ENCODE measurements at regions not wholly inside any gene's neighbourhood (a gene's known extent, or its start where the extent isn't known, plus 50 kb on each side); places are given as distances from the start of the nearest gene placed in this dataset.

DNA sequence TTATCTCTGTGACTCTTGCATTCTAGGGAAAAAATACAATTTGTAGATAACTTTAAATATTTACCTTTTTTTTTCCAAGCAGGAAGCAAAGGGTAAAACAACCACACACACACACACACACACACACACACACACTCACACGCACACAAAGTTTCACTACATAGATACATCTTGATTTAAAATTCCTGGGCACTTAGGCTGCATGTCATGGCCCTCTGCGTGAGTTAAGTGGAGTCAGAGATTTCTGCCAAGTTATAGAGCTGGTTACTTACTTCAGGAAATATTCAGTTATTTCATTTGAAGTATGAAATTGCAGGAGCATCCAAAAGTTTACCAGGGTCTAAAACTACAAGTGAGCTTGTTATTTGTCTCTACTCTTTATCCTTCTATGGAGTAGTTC lies 612.0 kb downstream of the IRS1 start:
- Mint-ChIP-seq H3K27me3 (ENCODE audit: insufficient read depth, low read depth, poor library complexity) (no peaks in the 10 kb centered on the region), H3K27ac (no peak overlapping the region), H3K4me1 (peaks cover 11% of the 10 kb centered on the region), H3K4me3 (no peak overlapping the region), H3K9me3 (no peaks in the 10 kb centered on the region; the same call in 2 of the 3 replicates), H3K36me3 (ENCODE audit: low read depth) (no peaks in the 10 kb centered on the region)
- Histone ChIP-seq H3K79me2 (replicated peaks; ENCODE audit: insufficient read depth) (no peaks in the 10 kb centered on the region), H3K4me1 (ENCODE audit: insufficient read depth) (peaks cover 14% of the 10 kb centered on the region), H3K4me3 (no peak overlapping the region), H2AFZ (no peak overlapping the region), H3K36me3 (ENCODE audit: insufficient read depth) (no peaks in the 10 kb centered on the region), H3K9me2 (ENCODE audit: insufficient read depth) (peaks cover 7% of the 10 kb centered on the region; the same call in 1 of the 2 replicates), H3K4me2 (no peak overlapping the region), H4K20me1 (replicated peaks; ENCODE audit: insufficient read depth) (no peaks in the 10 kb centered on the region), H3K27ac (ENCODE audit: low read depth) (no peak overlapping the region), H3K27me3 (ENCODE audit: insufficient read depth) (no peaks in the 10 kb centered on the region), H3F3A (replicated peaks; ENCODE audit: low read depth) (no peaks in the 10 kb centered on the region)
- DNase-seq (ENCODE audit: low spot score) (no peak), ATAC-seq (no peak)
- TF ChIP-seq STAT1 (IDR thresholded peaks at IDR 0.05; ENCODE audit: unreplicated experiment): no peak
- TF ChIP-seq, protein P1, sequence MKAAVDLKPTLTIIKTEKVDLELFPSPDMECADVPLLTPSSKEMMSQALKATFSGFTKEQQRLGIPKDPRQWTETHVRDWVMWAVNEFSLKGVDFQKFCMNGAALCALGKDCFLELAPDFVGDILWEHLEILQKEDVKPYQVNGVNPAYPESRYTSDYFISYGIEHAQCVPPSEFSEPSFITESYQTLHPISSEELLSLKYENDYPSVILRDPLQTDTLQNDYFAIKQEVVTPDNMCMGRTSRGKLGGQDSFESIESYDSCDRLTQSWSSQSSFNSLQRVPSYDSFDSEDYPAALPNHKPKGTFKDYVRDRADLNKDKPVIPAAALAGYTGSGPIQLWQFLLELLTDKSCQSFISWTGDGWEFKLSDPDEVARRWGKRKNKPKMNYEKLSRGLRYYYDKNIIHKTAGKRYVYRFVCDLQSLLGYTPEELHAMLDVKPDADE (IDR thresholded peaks at IDR 0.05): no peak
- no peak for TF ChIP-seq EZH2phosphoT487 (IDR thresholded peaks at IDR 0.05; ENCODE audit: unreplicated experiment)
- no peak for TF ChIP-seq POLR2AphosphoS5 (IDR thresholded peaks at IDR 0.05; ENCODE audit: low read depth)
- TF ChIP-seq, protein P2, sequence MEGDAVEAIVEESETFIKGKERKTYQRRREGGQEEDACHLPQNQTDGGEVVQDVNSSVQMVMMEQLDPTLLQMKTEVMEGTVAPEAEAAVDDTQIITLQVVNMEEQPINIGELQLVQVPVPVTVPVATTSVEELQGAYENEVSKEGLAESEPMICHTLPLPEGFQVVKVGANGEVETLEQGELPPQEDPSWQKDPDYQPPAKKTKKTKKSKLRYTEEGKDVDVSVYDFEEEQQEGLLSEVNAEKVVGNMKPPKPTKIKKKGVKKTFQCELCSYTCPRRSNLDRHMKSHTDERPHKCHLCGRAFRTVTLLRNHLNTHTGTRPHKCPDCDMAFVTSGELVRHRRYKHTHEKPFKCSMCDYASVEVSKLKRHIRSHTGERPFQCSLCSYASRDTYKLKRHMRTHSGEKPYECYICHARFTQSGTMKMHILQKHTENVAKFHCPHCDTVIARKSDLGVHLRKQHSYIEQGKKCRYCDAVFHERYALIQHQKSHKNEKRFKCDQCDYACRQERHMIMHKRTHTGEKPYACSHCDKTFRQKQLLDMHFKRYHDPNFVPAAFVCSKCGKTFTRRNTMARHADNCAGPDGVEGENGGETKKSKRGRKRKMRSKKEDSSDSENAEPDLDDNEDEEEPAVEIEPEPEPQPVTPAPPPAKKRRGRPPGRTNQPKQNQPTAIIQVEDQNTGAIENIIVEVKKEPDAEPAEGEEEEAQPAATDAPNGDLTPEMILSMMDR (conservative IDR thresholded peaks at IDR 0.05; ENCODE audit: low read depth in 2 of 2): no peak
- TF ChIP-seq NANOG (IDR thresholded peaks at IDR 0.05; ENCODE audit: borderline replicate concordance): no peak
- no peak for TF ChIP-seq EZH2 (IDR thresholded peaks at IDR 0.05; ENCODE audit: low read depth, unreplicated experiment)
- TF ChIP-seq ZNF331 (CRISPR knock-in tag; IDR thresholded peaks at IDR 0.05; ENCODE audit: low read depth): no peak
- TF ChIP-seq, protein P3, sequence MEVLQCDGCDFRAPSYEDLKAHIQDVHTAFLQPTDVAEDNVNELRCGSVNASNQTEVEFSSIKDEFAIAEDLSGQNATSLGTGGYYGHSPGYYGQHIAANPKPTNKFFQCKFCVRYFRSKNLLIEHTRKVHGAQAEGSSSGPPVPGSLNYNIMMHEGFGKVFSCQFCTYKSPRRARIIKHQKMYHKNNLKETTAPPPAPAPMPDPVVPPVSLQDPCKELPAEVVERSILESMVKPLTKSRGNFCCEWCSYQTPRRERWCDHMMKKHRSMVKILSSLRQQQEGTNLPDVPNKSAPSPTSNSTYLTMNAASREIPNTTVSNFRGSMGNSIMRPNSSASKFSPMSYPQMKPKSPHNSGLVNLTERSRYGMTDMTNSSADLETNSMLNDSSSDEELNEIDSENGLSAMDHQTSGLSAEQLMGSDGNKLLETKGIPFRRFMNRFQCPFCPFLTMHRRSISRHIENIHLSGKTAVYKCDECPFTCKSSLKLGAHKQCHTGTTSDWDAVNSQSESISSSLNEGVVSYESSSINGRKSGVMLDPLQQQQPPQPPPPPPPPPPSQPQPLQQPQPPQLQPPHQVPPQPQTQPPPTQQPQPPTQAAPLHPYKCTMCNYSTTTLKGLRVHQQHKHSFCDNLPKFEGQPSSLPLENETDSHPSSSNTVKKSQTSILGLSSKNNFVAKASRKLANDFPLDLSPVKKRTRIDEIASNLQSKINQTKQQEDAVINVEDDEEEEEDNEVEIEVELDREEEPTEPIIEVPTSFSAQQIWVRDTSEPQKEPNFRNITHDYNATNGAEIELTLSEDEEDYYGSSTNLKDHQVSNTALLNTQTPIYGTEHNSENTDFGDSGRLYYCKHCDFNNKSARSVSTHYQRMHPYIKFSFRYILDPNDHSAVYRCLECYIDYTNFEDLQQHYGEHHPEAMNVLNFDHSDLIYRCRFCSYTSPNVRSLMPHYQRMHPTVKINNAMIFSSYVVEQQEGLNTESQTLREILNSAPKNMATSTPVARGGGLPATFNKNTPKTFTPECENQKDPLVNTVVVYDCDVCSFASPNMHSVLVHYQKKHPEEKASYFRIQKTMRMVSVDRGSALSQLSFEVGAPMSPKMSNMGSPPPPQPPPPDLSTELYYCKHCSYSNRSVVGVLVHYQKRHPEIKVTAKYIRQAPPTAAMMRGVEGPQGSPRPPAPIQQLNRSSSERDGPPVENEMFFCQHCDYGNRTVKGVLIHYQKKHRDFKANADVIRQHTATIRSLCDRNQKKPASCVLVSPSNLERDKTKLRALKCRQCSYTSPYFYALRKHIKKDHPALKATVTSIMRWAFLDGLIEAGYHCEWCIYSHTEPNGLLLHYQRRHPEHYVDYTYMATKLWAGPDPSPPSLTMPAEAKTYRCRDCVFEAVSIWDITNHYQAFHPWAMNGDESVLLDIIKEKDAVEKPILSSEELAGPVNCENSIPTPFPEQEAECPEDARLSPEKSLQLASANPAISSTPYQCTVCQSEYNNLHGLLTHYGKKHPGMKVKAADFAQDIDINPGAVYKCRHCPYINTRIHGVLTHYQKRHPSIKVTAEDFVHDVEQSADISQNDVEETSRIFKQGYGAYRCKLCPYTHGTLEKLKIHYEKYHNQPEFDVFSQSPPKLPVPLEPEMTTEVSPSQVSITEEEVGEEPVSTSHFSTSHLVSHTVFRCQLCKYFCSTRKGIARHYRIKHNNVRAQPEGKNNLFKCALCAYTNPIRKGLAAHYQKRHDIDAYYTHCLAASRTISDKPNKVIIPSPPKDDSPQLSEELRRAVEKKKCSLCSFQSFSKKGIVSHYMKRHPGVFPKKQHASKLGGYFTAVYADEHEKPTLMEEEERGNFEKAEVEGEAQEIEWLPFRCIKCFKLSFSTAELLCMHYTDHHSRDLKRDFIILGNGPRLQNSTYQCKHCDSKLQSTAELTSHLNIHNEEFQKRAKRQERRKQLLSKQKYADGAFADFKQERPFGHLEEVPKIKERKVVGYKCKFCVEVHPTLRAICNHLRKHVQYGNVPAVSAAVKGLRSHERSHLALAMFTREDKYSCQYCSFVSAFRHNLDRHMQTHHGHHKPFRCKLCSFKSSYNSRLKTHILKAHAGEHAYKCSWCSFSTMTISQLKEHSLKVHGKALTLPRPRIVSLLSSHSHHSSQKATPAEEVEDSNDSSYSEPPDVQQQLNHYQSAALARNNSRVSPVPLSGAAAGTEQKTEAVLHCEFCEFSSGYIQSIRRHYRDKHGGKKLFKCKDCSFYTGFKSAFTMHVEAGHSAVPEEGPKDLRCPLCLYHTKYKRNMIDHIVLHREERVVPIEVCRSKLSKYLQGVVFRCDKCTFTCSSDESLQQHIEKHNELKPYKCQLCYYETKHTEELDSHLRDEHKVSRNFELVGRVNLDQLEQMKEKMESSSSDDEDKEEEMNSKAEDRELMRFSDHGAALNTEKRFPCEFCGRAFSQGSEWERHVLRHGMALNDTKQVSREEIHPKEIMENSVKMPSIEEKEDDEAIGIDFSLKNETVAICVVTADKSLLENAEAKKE (CRISPR knock-in tag; IDR thresholded peaks at IDR 0.05): no peak
- TF ChIP-seq, protein P4, sequence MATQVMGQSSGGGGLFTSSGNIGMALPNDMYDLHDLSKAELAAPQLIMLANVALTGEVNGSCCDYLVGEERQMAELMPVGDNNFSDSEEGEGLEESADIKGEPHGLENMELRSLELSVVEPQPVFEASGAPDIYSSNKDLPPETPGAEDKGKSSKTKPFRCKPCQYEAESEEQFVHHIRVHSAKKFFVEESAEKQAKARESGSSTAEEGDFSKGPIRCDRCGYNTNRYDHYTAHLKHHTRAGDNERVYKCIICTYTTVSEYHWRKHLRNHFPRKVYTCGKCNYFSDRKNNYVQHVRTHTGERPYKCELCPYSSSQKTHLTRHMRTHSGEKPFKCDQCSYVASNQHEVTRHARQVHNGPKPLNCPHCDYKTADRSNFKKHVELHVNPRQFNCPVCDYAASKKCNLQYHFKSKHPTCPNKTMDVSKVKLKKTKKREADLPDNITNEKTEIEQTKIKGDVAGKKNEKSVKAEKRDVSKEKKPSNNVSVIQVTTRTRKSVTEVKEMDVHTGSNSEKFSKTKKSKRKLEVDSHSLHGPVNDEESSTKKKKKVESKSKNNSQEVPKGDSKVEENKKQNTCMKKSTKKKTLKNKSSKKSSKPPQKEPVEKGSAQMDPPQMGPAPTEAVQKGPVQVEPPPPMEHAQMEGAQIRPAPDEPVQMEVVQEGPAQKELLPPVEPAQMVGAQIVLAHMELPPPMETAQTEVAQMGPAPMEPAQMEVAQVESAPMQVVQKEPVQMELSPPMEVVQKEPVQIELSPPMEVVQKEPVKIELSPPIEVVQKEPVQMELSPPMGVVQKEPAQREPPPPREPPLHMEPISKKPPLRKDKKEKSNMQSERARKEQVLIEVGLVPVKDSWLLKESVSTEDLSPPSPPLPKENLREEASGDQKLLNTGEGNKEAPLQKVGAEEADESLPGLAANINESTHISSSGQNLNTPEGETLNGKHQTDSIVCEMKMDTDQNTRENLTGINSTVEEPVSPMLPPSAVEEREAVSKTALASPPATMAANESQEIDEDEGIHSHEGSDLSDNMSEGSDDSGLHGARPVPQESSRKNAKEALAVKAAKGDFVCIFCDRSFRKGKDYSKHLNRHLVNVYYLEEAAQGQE (IDR thresholded peaks at IDR 0.05; ENCODE audit: unreplicated experiment): no peak
- no peak for TF ChIP-seq CREB1 (CRISPR knock-in tag; IDR thresholded peaks at IDR 0.05; ENCODE audit: low read depth)
- TF ChIP-seq JUNB (IDR thresholded peaks at IDR 0.05; ENCODE audit: unreplicated experiment): no peak
- TF ChIP-seq ZNF114 (CRISPR knock-in tag; IDR thresholded peaks at IDR 0.05): no peak
